WI38 (cell line): ENCODE measurements at regions not wholly inside any gene's neighbourhood (a gene's known extent, or its start where the extent isn't known, plus 50 kb on each side); places are given as distances from the start of the nearest gene placed in this dataset.

Experiments
- H3K4me3 ChIP-seq: 2 replicates; pipeline ENCODE4 v1.5.1; 2011; ENCODE audit warnings: low read depth, mild to moderate bottlenecking, control low read depth, low read length
- TF ChIP-seq, protein P1 (sequence below): IDR thresholded peaks from 2 replicates; pipeline ENCODE4 v1.5.1; 2012; ENCODE audit warnings: low read depth, mild to moderate bottlenecking, control low read depth, low read length

GRCh38 chr4:156217236-156217635 lies 263.6 kb upstream of the CTSO start:
- TF ChIP-seq, protein P1, sequence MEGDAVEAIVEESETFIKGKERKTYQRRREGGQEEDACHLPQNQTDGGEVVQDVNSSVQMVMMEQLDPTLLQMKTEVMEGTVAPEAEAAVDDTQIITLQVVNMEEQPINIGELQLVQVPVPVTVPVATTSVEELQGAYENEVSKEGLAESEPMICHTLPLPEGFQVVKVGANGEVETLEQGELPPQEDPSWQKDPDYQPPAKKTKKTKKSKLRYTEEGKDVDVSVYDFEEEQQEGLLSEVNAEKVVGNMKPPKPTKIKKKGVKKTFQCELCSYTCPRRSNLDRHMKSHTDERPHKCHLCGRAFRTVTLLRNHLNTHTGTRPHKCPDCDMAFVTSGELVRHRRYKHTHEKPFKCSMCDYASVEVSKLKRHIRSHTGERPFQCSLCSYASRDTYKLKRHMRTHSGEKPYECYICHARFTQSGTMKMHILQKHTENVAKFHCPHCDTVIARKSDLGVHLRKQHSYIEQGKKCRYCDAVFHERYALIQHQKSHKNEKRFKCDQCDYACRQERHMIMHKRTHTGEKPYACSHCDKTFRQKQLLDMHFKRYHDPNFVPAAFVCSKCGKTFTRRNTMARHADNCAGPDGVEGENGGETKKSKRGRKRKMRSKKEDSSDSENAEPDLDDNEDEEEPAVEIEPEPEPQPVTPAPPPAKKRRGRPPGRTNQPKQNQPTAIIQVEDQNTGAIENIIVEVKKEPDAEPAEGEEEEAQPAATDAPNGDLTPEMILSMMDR, result no peak
- H3K4me3 ChIP-seq, result no peak overlapping the region

- TF ChIP-seq, protein P1, result no peak
Measured at GRCh38 chr4:156201050-156201449, 247.4 kb upstream of the CTSO start.

GRCh38 chr4:156198511-156198910 lies 244.8 kb upstream of the CTSO start:
- H3K4me3 ChIP-seq, result no peak overlapping the region
- TF ChIP-seq, protein P1, result no peak

More at GRCh38 chr4:156201050-156201449, 247.4 kb upstream of the CTSO start:
- H3K4me3 ChIP-seq, result no peak overlapping the region

DNA sequence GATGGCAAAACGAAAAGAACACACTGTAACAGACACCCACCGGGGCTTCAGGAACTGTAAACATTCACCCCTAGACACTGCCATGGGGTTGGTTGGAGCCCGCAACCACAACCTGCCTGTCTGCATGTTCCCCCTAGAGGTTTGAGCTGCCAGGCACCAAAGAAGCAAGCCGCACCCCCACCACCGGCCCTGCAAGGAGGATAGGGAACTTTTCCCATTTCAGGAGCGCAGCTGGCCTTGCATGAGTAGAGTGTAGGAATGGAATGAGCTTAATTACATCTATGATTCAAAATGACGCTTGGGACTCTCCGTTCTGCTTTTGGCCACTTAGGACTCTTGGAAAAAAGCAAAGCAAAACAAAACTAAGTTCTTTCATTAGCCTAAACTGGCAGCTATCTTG lies 243.6 kb upstream of the CTSO start:
- no peak overlapping the region for H3K4me3 ChIP-seq
- TF ChIP-seq, protein P1, result no peak

DNA sequence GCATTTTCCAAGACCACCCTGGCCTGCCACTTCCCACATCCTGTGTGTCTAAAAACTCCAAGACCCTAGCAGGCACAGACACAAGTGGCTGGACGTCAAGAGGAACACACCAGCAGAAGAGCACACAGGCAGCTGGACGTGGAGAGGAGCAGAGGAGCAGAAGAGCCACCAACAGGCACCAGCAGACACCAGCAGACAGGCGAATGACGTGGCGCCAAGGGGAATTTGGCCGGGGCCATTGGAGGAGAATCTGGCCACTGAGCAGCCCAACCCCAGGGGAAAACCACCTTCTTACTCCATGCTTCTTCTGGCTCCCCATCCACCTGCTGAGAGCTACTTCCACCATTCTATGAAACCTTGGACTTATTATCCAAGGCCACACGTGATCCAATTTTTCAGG lies 243.1 kb upstream of the CTSO start:
- TF ChIP-seq, protein P1, result no peak
- no peak overlapping the region for H3K4me3 ChIP-seq

DNA sequence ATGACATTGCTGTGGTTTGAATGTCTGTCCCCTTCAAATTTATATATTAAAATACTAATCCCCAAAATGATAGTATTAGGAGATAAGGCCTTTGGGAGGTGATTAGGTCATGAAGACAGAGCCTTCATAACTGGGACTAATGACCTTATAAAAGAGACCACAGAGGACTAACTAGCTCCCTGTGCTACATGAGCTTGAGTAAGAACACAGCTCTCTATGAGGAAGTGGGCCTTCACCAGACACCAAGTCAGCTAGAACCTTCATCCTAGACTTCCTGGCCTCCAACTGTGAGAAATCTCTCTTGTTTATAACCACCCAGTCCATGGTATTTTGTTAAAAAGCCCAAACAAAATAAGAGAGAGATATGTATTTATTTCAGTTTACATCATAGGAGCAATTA lies 242.2 kb upstream of the CTSO start:
- TF ChIP-seq, protein P1, result no peak

GRCh38 chr4:156194896-156195295 lies 241.2 kb upstream of the CTSO start:
- TF ChIP-seq, protein P1, result no peak
- no peak overlapping the region for H3K4me3 ChIP-seq

More for the DNA sequence above, 242.2 kb upstream of the CTSO start:
- H3K4me3 ChIP-seq, result no peak overlapping the region
